ENCODE measurements at regions not wholly inside any gene's neighbourhood (a gene's known extent, or its start where the extent isn't known, plus 50 kb on each side); places are given as distances from the start of the nearest gene placed in this dataset.

DNA sequence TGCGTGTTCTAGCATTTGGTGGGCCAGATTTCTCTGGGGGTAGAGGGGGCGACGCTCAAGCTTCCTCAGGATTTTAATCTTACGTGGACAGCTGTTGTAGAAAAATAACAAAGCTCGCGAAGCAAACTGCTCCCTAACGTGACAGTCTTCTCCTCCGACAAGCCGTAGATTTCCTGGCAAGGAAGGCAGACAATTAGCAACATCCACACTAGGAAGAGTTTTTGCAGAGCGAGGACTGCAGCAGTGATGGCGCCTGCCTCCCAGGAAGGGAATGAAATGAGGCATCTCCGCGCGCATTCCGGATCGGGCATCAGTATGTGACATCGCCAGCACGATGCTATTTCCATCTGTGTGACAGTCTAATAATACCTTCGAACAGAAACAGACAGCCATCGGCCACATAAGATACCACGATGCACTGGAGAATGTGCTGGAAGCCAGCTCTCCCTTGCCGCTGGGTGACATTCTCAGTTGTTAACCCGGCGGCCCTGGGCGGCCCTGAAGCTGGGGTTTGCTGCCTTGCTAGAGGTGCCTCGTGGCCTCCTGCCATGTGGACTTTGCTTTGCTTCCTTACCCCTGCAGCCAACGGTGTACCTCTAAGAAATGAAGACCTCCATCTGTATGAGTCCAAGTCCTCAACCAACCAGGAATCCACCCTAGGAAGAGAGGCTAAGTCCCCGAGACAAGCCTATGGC is 101.8 kb upstream of the AGAP1 start:
- DNase-seq (ENCODE audit: low spot score): no peak
- TF ChIP-seq, protein P1, sequence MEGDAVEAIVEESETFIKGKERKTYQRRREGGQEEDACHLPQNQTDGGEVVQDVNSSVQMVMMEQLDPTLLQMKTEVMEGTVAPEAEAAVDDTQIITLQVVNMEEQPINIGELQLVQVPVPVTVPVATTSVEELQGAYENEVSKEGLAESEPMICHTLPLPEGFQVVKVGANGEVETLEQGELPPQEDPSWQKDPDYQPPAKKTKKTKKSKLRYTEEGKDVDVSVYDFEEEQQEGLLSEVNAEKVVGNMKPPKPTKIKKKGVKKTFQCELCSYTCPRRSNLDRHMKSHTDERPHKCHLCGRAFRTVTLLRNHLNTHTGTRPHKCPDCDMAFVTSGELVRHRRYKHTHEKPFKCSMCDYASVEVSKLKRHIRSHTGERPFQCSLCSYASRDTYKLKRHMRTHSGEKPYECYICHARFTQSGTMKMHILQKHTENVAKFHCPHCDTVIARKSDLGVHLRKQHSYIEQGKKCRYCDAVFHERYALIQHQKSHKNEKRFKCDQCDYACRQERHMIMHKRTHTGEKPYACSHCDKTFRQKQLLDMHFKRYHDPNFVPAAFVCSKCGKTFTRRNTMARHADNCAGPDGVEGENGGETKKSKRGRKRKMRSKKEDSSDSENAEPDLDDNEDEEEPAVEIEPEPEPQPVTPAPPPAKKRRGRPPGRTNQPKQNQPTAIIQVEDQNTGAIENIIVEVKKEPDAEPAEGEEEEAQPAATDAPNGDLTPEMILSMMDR (IDR thresholded peaks at IDR 0.05; ENCODE audit: extremely low read depth, missing control alignments): no peak

- no peak for DNase-seq (ENCODE audit: low spot score)
- TF ChIP-seq, protein P1 (IDR thresholded peaks at IDR 0.05; ENCODE audit: extremely low read depth, missing control alignments): no peak
Observed at GRCh38 chr2:235394278-235394828, 99.5 kb upstream of the AGAP1 start.

DNA sequence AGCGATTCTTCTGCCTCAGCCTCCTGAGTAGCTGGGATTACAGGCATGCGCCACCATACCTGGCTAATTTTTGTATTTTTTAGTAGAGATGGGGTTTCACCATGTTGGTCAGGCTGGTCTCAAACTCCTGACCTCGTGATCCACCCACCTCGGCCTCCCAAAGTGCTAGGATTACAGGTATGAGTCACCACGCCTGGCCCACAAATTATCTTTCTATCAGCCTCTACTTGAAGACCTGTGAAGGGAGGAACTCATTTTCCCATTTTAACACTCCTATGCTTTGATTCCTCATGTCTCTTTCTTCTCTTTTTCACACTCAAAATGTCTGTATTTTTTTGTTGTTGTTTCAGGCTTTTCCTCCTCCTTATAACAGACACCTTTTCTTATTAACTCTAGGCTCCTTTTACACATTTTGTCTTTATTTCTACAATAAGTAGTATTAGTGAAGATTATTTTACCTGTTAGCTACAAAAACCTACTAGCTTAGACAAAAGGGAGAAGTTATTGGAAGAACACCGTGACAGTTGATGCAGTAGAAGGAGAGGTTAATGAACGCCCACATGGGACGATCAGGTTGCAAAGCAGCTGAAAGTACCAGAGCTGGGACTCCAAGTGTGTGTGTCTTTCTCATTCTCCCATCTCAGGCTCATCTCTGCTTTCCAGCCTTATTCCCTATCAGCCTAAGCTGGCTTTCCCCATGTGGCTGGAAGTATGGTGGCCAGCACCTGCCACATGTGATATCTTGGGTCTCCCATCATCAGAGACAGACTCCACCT is 97.6 kb upstream of the AGAP1 start:
- TF ChIP-seq, protein P1 (IDR thresholded peaks at IDR 0.05; ENCODE audit: extremely low read depth, missing control alignments): no peak
- no peak for DNase-seq (ENCODE audit: low spot score)

GRCh38 chr2:235398321-235398720 is 95.5 kb upstream of the AGAP1 start:
- DNase-seq (ENCODE audit: low spot score): no peak
- TF ChIP-seq, protein P1 (IDR thresholded peaks at IDR 0.05; ENCODE audit: extremely low read depth, missing control alignments): no peak

- TF ChIP-seq, protein P1 (IDR thresholded peaks at IDR 0.05; ENCODE audit: extremely low read depth, missing control alignments): no peak
- DNase-seq (ENCODE audit: low spot score): no peak
Observed at GRCh38 chr2:235399895-235400294, 93.9 kb upstream of the AGAP1 start.

DNA sequence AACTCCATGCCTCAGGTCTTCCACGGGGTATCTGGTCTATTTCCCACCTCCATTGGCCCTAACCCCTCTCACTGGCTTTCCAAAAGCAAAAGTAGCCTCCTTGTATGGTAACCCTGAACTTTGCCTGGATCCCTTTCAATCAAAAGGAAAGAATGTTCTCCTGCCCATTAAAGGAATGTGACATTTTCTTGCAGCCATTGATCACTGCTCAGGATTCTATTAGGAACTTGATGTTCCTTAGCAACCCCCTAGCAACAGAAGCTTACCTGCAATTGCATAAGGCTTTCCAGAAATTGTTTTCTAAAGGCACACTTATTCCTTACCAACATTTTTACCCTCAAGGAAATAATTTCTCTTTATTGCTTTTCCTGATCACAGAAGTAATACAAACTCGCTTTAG is 91.4 kb upstream of the AGAP1 start:
- no peak for DNase-seq (ENCODE audit: low spot score)
- TF ChIP-seq, protein P1 (IDR thresholded peaks at IDR 0.05; ENCODE audit: extremely low read depth, missing control alignments): no peak
